GM12878 (cell line): ENCODE measurements at regions not wholly inside any gene's neighbourhood (a gene's known extent, or its start where the extent isn't known, plus 50 kb on each side); places are given as distances from the start of the nearest gene placed in this dataset.

Experiments
- ATAC-seq: fragments of 200-7000 bp; cut with Tn5 transposase; 3 replicates; pipeline ENCODE4 v1.9.1; 2020; ENCODE audit warnings: mild to moderate bottlenecking, moderate library complexity
- BruUV-seq: library from RNA; stranded (reverse); fragments of 400-500 nt; replicated peaks from 2 replicates; lab custom pipeline; 2021; lab: Mats Ljungman, UMichigan
- CTCF ChIA-PET: fragments of 300-600 bp; sonication (Branson Sonifier 250); formaldehyde crosslinking; extraction: SDS; loops from one replicate; lab custom pipeline; 2021; ENCODE audit warnings: inconsistent platforms; lab: Yijun Ruan, JAX
- POLR2A ChIA-PET: fragments of 350-600 bp; formaldehyde crosslinking; extraction: SDS; loops from one replicate; lab custom pipeline; 2021; ENCODE audit warnings: inconsistent platforms; lab: Charles Lee
- RAD21 ChIA-PET: fragments of 300-600 bp; sonication (Branson Sonifier 250); formaldehyde crosslinking; loops from one replicate; lab custom pipeline; 2023; ENCODE audit warnings: antibody characterized with exemption; ENCODE audit not compliant: unreplicated experiment; lab: Charles Lee
- SMC1A ChIA-PET: fragments of 300-600 bp; sonication (Branson Sonifier 250); formaldehyde crosslinking; loops from one replicate; lab custom pipeline; 2023; ENCODE audit not compliant: unreplicated experiment, uncharacterized antibody; lab: Charles Lee
- DNase-seq: peaks from one replicate; pipeline ENCODE4 v3.0.0-alpha.2; 2011; ENCODE audit warnings: low read depth, low spot score
- FAIRE-seq: peaks from 3 replicates; lab custom pipeline; 2011; peaks lifted over from hg19 to GRCh38; lab: Jason Lieb, UNC
- H2AFZ ChIP-seq: 2 replicates; pipeline ENCODE4 v1.6.0; 2011; ENCODE audit warnings: low read depth, low read length, control low read depth; ENCODE audit not compliant: control insufficient read depth
- H3K27ac ChIP-seq: 2 replicates; pipeline ENCODE4 v1.5.1; 2011; ENCODE audit warnings: control low read depth; ENCODE audit not compliant: control insufficient read depth, insufficient read depth
- H3K27me3 ChIP-seq, 2 experiments: replicated peaks in 1 of 2; 2 replicates each; pipeline versions ENCODE4 v1.6.0 to v1.6.1; 2011; ENCODE audit warnings: low read length in 1 of 2; ENCODE audit not compliant: control insufficient read depth in 2 of 2, insufficient read depth in 2 of 2
- H3K36me3 ChIP-seq, 2 experiments: 2 replicates each; pipeline ENCODE4 v1.5.1; 2011; ENCODE audit warnings: low read length in 1 of 2; ENCODE audit not compliant: control insufficient read depth in 2 of 2, insufficient read depth in 2 of 2
- H3K4me1 ChIP-seq: 2 replicates; pipeline ENCODE4 v1.6.1; 2011; ENCODE audit warnings: mild to moderate bottlenecking, low read length, moderate library complexity, mixed read lengths; ENCODE audit not compliant: control insufficient read depth, insufficient read depth
- H3K4me2 ChIP-seq: 2 replicates; pipeline ENCODE4 v1.6.0; 2011; ENCODE audit warnings: control low read depth; ENCODE audit not compliant: control insufficient read depth, insufficient read depth
- H3K4me3 ChIP-seq: fragments of 200-600 bp; sonication (generic); 2 replicates; pipeline ENCODE4 v1.5.1; 2016
- H3K79me2 ChIP-seq: 2 replicates; pipeline ENCODE4 v1.6.0; 2011; ENCODE audit warnings: low read length; ENCODE audit not compliant: control insufficient read depth, insufficient read depth
- H3K9ac ChIP-seq: 2 replicates; pipeline ENCODE4 v1.8.0; 2011; ENCODE audit warnings: low read length, control low read depth, mixed read lengths; ENCODE audit not compliant: control insufficient read depth, insufficient read depth
- H3K9me3 ChIP-seq: replicated peaks from 3 replicates; pipeline ENCODE4 v1.5.1; 2011; ENCODE audit warnings: mild to moderate bottlenecking, low read length; ENCODE audit not compliant: control insufficient read depth, insufficient read depth
- H4K20me1 ChIP-seq: 2 replicates; pipeline ENCODE4 v1.6.0; 2011; ENCODE audit not compliant: control insufficient read depth, insufficient read depth
- EED ChIP-seq: sonication (generic); IDR thresholded peaks from 2 replicates; pipeline ENCODE4 v1.6.1; 2016; ENCODE audit warnings: antibody characterized with exemption, low read depth
- FOS ChIP-seq: IDR thresholded peaks from 3 replicates; pipeline ENCODE4 v1.6.1; 2011; ENCODE audit warnings: borderline replicate concordance; ENCODE audit not compliant: insufficient read length; ENCODE audit errors: extremely low read depth
- GATAD2B ChIP-seq: fragments of 450-650 bp; conservative IDR thresholded peaks from 2 replicates; pipeline ENCODE4 v1.6.1; 2017; ENCODE audit warnings: low read depth, mild to moderate bottlenecking, moderate library complexity
- HDAC2 ChIP-seq: fragments of 200-600 bp; sonication (generic); IDR thresholded peaks from 2 replicates; pipeline ENCODE4 v1.6.1; 2017
- POLR2AphosphoS5 ChIP-seq: IDR thresholded peaks from 2 replicates; pipeline ENCODE4 v1.6.1; 2011; ENCODE audit warnings: mild to moderate bottlenecking, low read length, inconsistent platforms
- RAD21 ChIP-seq: IDR thresholded peaks from 2 replicates; pipeline ENCODE4 v1.6.1; 2011; ENCODE audit warnings: mild to moderate bottlenecking, low read depth, low read length, moderate library complexity; ENCODE audit not compliant: insufficient read depth
- RFX5 ChIP-seq: IDR thresholded peaks from 2 replicates; pipeline ENCODE4 v1.6.1; 2011; ENCODE audit warnings: low read depth, low read length, improper control_type of control experiment
- SMARCA5 ChIP-seq: fragments of 450-650 bp; IDR thresholded peaks from 2 replicates; pipeline ENCODE4 v1.6.1; 2017; ENCODE audit warnings: mild to moderate bottlenecking
- STAT1 ChIP-seq: fragments of 450-650 bp; conservative IDR thresholded peaks from 2 replicates; pipeline ENCODE4 v1.6.1; 2014; ENCODE audit warnings: antibody characterized with exemption, mild to moderate bottlenecking
- in situ Hi-C: fragments of 300-500 bp; cut with MboI; formaldehyde crosslinking; loops from 9 replicates; pipeline ENCODE4 v1.14.3; 2018; ENCODE audit warnings: mixed read lengths
- intact Hi-C: fragments of 100-400 bp; cut with micrococcal nuclease; formaldehyde crosslinking; loops from one replicate; pipeline ENCODE4 v1.14.2; 2022; ENCODE audit not compliant: unreplicated experiment
- TF ChIP-seq, protein P1 (sequence below): fragments of 450-650 bp; formaldehyde crosslinking; IDR thresholded peaks from 2 replicates; pipeline ENCODE4 v1.4.0; 2022; ENCODE audit warnings: mild to moderate bottlenecking, moderate library complexity
- TF ChIP-seq, protein P2 (sequence below): IDR thresholded peaks from 2 replicates; pipeline ENCODE4 v1.6.1; 2011; ENCODE audit warnings: low read depth, low read length, improper control_type of control experiment, borderline replicate concordance

GRCh38 chr7:34275624-34276023, 370.3 kb downstream of the BMPER start:
- CTCF ChIA-PET = no interaction called here

More at GRCh38 chr7:34275624-34276023, 370.3 kb downstream of the BMPER start:
- SMC1A ChIA-PET = no interaction called here
- ATAC-seq (no peak), DNase-seq (no peak), FAIRE-seq (no peak)
- H3K79me2 ChIP-seq = no peaks in the 10 kb centered on the region
- no TSS peak for BruUV-seq
- POLR2A ChIA-PET = no interaction called here
- no peaks in the 10 kb centered on the region for H3K36me3 ChIP-seq
- no peak overlapping the region for H3K9ac ChIP-seq
- intact Hi-C loops = no loop called here
- in situ Hi-C loops = no loop called here
- no peaks in the 10 kb centered on the region for H3K4me1 ChIP-seq
- H3K27me3 ChIP-seq = no peaks in the 10 kb centered on the region
- H2AFZ ChIP-seq = no peak overlapping the region
- RAD21 ChIA-PET = no interaction called here
- H3K27ac ChIP-seq = no peak overlapping the region
- no peak overlapping the region for H3K4me2 ChIP-seq
- TF ChIP-seq, protein P1, sequence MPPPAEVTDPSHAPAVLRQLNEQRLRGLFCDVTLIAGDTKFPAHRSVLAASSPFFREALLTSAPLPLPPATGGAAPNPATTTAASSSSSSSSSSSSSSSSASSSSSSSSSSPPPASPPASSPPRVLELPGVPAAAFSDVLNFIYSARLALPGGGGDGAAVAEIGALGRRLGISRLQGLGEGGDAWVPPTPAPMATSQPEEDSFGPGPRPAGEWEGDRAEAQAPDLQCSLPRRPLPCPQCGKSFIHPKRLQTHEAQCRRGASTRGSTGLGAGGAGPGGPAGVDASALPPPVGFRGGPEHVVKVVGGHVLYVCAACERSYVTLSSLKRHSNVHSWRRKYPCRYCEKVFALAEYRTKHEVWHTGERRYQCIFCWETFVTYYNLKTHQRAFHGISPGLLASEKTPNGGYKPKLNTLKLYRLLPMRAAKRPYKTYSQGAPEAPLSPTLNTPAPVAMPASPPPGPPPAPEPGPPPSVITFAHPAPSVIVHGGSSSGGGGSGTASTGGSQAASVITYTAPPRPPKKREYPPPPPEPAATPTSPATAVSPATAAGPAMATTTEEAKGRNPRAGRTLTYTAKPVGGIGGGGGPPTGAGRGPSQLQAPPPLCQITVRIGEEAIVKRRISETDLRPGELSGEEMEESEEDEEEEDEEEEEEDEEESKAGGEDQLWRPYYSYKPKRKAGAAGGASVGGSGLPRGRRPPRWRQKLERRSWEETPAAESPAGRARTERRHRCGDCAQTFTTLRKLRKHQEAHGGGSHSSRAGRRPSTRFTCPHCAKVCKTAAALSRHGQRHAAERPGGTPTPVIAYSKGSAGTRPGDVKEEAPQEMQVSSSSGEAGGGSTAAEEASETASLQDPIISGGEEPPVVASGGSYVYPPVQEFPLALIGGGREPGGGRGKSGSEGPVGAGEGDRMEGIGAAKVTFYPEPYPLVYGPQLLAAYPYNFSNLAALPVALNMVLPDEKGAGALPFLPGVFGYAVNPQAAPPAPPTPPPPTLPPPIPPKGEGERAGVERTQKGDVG (CRISPR knock-in tag) = no peak
- TF ChIP-seq POLR2AphosphoS5 = no peak
- TF ChIP-seq HDAC2 = no peak
- no peak for TF ChIP-seq RAD21
- no peak for TF ChIP-seq FOS
- no peak for TF ChIP-seq EED
- no peak for TF ChIP-seq SMARCA5
- TF ChIP-seq, protein P2, sequence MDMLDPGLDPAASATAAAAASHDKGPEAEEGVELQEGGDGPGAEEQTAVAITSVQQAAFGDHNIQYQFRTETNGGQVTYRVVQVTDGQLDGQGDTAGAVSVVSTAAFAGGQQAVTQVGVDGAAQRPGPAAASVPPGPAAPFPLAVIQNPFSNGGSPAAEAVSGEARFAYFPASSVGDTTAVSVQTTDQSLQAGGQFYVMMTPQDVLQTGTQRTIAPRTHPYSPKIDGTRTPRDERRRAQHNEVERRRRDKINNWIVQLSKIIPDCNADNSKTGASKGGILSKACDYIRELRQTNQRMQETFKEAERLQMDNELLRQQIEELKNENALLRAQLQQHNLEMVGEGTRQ = no peak
- no peak for TF ChIP-seq RFX5
- TF ChIP-seq GATAD2B = no peak
- no peak for TF ChIP-seq STAT1
- no peaks in the 10 kb centered on the region; the same call in 2 of the 3 replicates for H3K9me3 ChIP-seq
- H4K20me1 ChIP-seq = no peaks in the 10 kb centered on the region
- H3K4me3 ChIP-seq = no peak overlapping the region
